Suppressor macrophage treated with lipopolysaccharide for 1 hour (primary cell): ENCODE measurements at regions not wholly inside any gene's neighbourhood (a gene's known extent, or its start where the extent isn't known, plus 50 kb on each side); places are given as distances from the start of the nearest gene placed in this dataset.
A peak's percentile ranks its signal among the peaks of the same experiment; 100 is the strongest.
"Not testable (repeated sequence)": the region's sequence is repeated elsewhere in the genome, so short reads cannot be mapped to it uniquely, and the experiment has no call there.

Source experiments
- DNase-seq, 3 donors: peaks; one replicate each; pipeline ENCODE4 v3.0.0-alpha.2; 2020 to 2022

DNA sequence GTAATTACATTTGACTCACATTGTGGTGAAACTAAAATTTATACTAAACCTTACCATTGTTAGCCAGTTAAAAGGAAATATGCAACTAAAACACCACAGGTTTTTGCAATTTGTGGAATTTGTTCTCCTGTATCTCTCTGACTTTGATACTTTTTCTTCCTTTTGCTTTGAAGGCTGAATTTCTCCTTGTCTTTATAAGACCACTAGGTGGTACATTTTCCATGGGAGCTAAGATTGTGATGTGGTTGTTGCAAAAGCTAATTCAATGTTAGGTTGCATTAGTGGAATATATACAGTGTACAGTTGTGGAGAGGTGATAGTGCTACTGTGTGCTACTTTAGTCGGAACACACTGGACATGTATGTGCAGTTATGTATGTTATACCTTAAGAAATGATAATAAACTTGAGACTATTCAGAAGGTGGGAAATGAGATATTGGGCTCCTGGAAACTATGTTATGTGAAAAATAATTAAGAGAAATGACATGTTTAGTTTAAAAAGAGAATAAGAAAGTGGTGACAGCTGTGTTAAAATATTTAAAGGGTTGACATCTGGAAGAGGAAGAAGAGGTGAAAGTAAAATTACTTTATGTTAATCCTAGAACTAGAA is 70.3 kb downstream of the ARL9 start:
- DNase-seq: peak; percentile 22 to 56 (median 53)

DNA sequence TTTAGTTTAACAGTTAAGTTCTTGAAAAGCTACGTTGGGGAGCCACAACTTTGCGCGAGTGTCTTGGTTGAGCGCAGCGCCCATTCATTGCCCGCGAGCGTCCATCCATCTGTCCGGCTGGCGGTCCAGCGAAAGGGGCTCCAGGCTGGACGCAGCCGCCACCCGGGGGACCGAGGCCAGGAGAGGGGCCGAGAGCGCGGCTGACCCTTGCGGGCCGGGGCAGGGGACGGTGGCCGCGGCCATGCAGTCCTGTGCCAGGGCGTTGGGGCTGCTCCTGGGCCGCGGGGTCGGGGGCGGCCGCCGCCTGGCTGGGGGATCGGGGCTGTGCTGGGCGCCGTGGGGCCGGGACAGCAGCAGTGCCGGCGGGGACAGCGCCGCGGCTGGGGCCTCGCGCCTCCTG is 86.8 kb downstream of the ARL9 start:
- not testable (repeated sequence) for DNase-seq
